COLO668 (cell line): ENCODE measurements at regions not wholly inside any gene's neighbourhood (a gene's known extent, or its start where the extent isn't known, plus 50 kb on each side); places are given as distances from the start of the nearest gene placed in this dataset.

Source experiments
- DNase-seq: peaks from one replicate; lab custom pipeline; 2025; ENCODE audit not compliant: unreplicated experiment; lab: John Stamatoyannopoulos, UW

- DNase-seq: no peak
These were observed 230.0 kb upstream of the MTNR1B start for GRCh38 chr11:92739491-92739890.

DNA sequence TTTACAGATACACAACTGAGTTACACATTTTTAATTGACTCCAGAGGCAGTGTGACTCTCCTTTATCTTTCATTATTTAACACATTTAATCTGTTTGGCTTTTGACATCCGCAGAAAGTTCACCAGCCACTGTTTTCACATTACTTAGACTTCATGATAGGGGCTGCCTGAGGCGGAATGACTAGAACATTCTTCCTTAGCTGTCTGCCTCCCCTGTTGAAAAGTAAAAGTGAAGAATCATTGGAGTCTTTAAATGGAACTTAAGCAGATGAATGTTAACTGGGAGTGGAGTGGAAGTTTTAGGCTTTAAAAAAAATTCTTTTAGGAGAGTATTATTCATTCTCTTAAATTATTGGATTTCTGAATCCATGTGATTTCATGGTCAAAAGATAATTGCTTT is 229.2 kb upstream of the MTNR1B start:
- no peak for DNase-seq

DNA sequence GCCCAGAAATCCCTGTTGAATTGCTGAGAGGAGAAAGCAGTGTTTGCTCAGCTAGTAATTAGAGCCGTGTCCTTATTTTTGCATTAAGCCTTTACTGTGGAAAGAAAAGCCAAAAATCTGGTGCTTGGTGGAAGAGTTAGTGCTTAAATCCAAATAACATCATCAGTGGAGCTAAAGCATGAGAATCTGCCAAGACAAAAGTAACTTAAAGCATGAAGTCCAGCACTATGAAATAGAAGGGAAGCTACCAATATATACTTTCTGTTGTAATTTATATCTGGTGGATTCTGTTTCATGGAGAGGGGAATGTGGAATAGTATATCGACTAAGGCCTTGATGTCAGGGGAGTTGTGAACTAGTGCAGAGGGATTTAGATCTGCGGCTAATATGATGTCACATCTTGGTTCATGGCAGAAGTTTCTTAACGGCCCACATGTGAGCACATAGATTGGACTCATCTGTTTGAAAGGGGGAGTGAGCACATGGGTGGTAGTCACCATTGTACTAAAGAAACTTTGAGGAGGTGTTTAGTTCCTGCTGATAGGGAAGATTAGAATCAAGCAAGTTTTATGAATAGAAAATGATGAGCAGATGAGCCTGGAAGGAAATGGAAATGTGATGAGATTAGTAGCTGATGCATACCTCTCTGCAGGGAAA is 224.4 kb upstream of the MTNR1B start:
- no peak for DNase-seq

- DNase-seq: no peak
These were observed 218.7 kb upstream of the MTNR1B start for GRCh38 chr11:92750794-92751193.

DNA sequence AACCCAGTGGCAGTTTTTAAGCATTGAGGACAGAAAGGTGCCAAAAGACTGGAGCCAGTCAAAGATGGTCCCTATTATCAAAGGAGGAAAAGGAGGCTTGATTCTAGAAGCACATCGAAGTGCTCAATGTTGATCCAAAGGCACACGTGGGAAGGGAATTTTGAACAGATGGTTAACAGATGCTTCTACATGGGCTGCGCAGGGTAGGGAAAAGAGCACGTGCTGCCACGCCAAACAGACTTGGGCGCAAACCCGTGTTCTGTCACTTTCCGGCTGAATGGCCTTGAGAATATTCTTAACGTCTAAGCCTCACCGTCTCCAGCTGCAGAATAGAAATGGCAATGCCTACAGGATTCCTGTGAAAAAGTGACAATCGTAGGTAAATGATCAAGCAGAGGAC is 217.9 kb upstream of the MTNR1B start:
- DNase-seq: no peak

- no peak for DNase-seq
These were observed 217.3 kb upstream of the MTNR1B start for GRCh38 chr11:92752122-92752521.

DNA sequence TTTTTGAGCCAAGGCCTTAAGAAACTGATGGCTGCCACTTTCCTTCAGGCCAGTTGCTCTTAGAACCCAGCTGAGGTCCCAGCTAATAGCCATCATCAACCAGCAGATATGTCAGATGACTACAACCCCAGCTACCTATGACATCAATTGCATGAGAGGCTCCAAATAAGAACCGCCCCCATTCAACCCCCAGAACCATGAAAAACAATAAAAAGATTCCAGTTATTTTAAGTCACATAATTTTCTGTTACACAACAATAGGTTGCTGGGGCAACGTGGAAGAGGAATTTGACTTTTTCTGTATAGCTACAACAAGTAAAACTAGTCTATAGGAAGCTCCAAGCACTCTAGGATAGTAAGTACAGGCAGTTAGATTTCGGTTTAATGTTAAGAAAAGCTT is 216.3 kb upstream of the MTNR1B start:
- DNase-seq: no peak

GRCh38 chr11:92758241-92758780 is 211.1 kb upstream of the MTNR1B start:
- DNase-seq: no peak

GRCh38 chr11:92759571-92760214 is 209.8 kb upstream of the MTNR1B start:
- DNase-seq: no peak

DNA sequence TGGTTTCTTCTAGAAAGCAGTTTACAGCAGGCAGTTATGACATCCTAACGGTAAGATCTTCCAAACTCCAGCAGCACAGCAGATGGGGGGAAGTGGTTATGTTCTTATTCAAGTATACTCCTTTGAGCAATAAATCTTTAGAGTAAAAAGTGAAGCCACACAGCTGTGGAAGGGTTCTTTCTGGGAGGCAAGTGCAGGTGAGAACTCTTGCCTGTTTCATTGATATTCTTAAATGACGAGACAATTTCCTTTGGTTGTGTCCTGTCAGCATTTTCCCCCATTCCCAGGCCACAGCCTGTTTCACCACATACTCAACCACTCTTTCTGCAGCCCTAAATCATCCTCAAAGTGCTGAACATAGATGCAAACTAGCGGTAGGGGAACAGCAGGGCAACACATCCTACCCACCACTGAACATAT is 207.3 kb upstream of the MTNR1B start:
- DNase-seq: no peak

GRCh38 chr11:92763336-92763735 is 206.1 kb upstream of the MTNR1B start:
- DNase-seq: no peak

GRCh38 chr11:92764128-92764527 is 205.3 kb upstream of the MTNR1B start:
- no peak for DNase-seq

DNA sequence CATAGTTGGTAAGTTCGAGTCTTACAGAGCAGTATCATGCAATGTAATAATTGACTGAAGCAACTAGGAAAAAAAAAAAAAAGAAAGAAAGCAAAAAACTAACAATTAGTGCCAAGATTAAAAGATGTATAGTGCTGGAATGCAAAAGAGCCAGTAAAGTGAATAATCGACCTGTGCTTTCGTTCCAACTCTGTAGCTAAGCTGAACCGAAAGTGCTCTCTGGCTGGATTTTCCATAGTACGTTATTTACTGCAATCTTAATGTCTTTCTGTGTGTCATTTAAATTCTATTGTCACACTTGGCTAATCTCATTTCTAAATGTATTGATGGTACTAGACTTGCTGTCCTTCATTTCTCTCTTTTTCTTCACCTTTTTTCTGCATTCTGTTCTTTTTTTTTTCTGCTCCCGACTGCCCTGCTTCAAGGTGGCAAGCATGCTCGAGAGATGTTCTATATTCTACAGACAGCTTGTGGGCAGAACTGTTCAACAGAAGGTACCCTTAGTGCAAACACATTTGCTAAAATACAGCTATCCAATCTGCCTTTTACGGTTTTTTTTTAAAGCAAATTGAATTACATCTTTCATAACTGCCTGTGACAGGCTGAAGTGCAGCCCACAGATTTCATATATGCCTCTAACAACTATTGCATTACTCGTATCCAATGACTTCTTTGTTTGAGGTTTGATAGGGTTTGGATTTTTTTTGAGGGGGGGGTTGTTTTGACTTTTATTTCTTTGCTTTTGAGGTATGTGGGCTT is 204.2 kb upstream of the MTNR1B start:
- DNase-seq: no peak

- DNase-seq: no peak
These were observed 203.5 kb upstream of the MTNR1B start for GRCh38 chr11:92765965-92766371.

DNA sequence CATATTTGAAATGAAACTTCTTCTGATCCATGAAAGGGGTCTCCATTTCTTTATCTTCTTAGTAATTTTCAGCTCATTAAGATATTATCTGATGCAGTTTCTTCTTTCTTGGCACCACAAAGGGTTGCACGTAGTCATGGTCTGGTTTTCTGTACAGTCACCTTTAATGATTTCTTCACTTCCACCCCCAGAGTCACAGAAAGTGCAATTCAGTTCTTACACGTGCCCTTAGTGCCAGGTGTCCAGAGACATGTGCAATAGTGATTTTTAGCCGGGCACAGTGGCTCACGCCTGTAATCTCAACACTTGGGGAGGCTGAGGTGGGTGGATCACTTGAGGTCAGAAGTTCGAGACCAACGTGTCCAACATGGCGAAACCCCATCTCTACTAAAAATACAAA is 202.8 kb upstream of the MTNR1B start:
- DNase-seq: no peak

DNA sequence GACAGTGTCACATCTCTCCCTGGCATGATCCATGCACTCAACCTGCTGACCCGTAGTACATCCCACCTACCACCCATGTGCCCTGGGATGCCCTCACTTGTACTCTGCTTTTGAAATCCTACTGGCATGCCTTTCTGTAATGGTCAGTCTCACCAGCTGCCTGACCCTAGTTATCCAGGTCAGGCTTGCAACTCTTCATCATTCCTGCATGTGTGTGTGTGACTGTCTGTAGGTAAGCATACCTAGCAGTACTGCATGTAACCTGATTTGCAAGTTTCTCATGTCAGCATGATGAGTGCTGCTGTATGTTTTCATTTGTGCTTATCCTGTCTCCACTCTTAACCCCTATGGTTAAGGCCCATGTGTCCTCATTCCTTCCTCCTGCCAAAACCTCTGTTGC is 202.0 kb upstream of the MTNR1B start:
- DNase-seq: no peak

DNA sequence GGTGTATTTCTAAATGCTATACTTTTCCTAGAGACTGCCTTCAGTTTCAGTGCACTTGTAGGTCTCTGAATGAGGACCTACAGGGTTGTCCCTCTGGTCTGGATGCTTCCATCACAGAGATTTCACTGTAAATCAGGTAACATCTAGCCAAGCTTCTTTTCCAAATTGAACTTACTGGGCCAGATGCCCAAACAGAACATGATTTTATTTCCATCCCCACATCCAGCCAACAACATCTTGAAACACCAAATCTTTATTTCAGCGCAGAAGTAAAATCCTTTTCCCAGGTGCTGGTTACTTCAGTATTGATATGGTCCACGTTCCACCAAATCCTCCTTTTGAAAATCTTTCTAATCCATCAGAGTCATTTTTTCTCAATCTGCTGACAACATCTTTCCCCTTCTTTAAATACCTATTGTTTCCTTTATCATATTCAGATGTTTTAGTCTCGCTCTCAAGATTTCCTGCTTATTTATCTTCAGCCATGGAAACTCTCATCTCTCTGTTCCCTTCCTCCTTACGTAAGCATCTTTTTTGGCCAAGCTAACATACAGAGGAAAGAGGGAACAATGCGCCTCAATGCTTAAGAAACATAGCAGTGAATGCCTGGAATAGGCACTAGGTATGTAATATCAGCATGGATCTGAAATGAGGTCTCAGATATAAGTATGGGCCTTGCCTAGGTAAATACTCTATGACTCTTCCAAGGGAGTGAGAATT is 201.2 kb upstream of the MTNR1B start:
- DNase-seq: no peak

GRCh38 chr11:92769112-92769511 is 200.3 kb upstream of the MTNR1B start:
- no peak for DNase-seq

- DNase-seq: no peak
These were observed 199.0 kb upstream of the MTNR1B start for GRCh38 chr11:92770419-92770818.

DNA sequence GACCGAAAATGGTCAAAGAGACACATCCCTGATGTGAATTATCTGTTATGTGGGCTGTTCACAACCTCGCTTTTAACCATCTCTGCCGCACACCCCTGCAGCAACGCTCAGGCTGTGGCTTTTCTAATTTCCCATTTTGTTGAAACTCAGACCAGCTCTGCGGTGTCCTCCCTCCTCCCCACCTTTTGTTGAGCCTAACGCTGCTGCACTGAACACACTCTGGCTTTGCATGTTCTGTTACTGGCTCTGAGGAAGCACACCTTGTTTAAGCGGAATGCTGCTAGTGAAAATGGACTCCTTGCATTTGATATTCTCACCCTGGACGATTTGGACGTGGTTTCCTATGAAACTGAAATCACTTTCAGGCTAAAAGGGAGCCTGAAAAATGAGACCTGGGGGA is 198.5 kb upstream of the MTNR1B start:
- no peak for DNase-seq

GRCh38 chr11:92771701-92772100 is 197.8 kb upstream of the MTNR1B start:
- no peak for DNase-seq
